ENCODE measurements at regions not wholly inside any gene's neighbourhood (a gene's known extent, or its start where the extent isn't known, plus 50 kb on each side); places are given as distances from the start of the nearest gene placed in this dataset.

DNA sequence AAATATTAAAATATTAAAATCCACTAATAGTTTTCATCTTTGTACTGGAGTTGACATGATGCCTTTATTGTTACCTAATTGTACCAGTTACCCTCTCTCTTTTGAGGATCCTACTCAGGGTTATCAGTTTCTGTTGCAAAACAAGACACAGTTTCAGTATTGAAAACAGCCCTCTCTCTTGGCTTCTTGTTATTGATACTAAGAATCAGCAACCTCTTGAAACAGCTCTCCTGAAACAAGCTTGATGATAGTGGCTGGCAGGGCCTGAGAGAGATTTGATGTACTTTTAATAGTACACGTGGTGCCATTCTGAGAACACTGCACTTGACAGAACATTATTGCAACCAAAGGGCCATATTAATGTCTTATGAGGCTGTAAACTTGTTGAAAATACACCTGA is 64.9 kb upstream of the MEI4 start:
- TF ChIP-seq, protein P1, sequence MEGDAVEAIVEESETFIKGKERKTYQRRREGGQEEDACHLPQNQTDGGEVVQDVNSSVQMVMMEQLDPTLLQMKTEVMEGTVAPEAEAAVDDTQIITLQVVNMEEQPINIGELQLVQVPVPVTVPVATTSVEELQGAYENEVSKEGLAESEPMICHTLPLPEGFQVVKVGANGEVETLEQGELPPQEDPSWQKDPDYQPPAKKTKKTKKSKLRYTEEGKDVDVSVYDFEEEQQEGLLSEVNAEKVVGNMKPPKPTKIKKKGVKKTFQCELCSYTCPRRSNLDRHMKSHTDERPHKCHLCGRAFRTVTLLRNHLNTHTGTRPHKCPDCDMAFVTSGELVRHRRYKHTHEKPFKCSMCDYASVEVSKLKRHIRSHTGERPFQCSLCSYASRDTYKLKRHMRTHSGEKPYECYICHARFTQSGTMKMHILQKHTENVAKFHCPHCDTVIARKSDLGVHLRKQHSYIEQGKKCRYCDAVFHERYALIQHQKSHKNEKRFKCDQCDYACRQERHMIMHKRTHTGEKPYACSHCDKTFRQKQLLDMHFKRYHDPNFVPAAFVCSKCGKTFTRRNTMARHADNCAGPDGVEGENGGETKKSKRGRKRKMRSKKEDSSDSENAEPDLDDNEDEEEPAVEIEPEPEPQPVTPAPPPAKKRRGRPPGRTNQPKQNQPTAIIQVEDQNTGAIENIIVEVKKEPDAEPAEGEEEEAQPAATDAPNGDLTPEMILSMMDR (IDR thresholded peaks at IDR 0.05; ENCODE audit: borderline replicate concordance, extremely low read depth, insufficient read depth) = no peak
- FAIRE-seq (no peak), DNase-seq (no peak)
- H3K9me3 ChIP-seq (ENCODE audit: control insufficient read depth in 2 of 3, insufficient read depth in 1 of 3, low read length in 3 of 3) = no peaks in the 10 kb centered on the region
- intact Hi-C loops (cut with DNase I) = no loop called here
- H3K36me3 ChIP-seq (ENCODE audit: control insufficient read depth in 2 of 3, insufficient read depth in 3 of 3, low read length in 3 of 3) = no peaks in the 10 kb centered on the region
- no peaks in the 10 kb centered on the region for H3K4me1 ChIP-seq (ENCODE audit: control insufficient read depth in 2 of 3, insufficient read depth in 2 of 3, low read depth in 1 of 3, low read length in 3 of 3)
- no peak overlapping the region for H3K9ac ChIP-seq (ENCODE audit: low read length in 3 of 3)
- no peak overlapping the region for H3K4me3 ChIP-seq (ENCODE audit: low read length in 3 of 3)
- no peaks in the 10 kb centered on the region for H3K27me3 ChIP-seq (ENCODE audit: control insufficient read depth, insufficient read depth, low read length)
- no peak overlapping the region for H3K27ac ChIP-seq (ENCODE audit: low read depth in 2 of 2, low read length in 2 of 2)

Data from kidney (tissue), 13 donors.